NB4 (cell line): ENCODE measurements at regions not wholly inside any gene's neighbourhood (a gene's known extent, or its start where the extent isn't known, plus 50 kb on each side); places are given as distances from the start of the nearest gene placed in this dataset.

ENCODE experiments used
- CTCF ChIP-seq: IDR thresholded peaks from one replicate; pipeline ENCODE4 v1.5.1; 2012; ENCODE audit warnings: low read depth, low read length
- MAX ChIP-seq: IDR thresholded peaks from 2 replicates; pipeline ENCODE4 v1.6.1; 2011; ENCODE audit warnings: low read depth, low read length
- POLR2A ChIP-seq: IDR thresholded peaks from 2 replicates; pipeline ENCODE4 v1.6.1; 2011; ENCODE audit warnings: mild to moderate bottlenecking; ENCODE audit not compliant: insufficient read length; ENCODE audit errors: extremely low read depth

- TF ChIP-seq CTCF (no peak), MAX (no peak), POLR2A (no peak)
Measured at GRCh38 chr10:117788911-117789310, 246.4 kb downstream of the EMX2 start.
